GM10248 (cell line): ENCODE measurements at regions not wholly inside any gene's neighbourhood (a gene's known extent, or its start where the extent isn't known, plus 50 kb on each side); places are given as distances from the start of the nearest gene placed in this dataset.

Experiments
- CTCF ChIA-PET: fragments of 300-600 bp; sonication (Branson Sonifier 250); formaldehyde crosslinking; extraction: SDS; loops from one replicate; lab custom pipeline; 2021; ENCODE audit warnings: antibody characterized with exemption; lab: Yijun Ruan, JAX
- POLR2A ChIA-PET: fragments of 350-650 bp; sonication (Branson Sonifier 250); formaldehyde crosslinking; extraction: SDS; loops from one replicate; lab custom pipeline; 2020; ENCODE audit warnings: antibody characterized with exemption; lab: Yijun Ruan, JAX
- DNase-seq: peaks from one replicate; pipeline ENCODE4 v3.0.0; 2012; ENCODE audit errors: extremely low spot score
- CTCF ChIP-seq: IDR thresholded peaks from 2 replicates; pipeline ENCODE4 v1.5.1; 2012; ENCODE audit warnings: mild to moderate bottlenecking, low read depth; ENCODE audit errors: extremely low read depth, missing control alignments, control extremely low read depth

GRCh38 chr22:26974914-26975803, 317.8 kb downstream of the MIAT start:
- no peak for DNase-seq
- ChIA-PET POLR2A (no interaction called here), CTCF (interaction anchor here (1.5 kb wide), 1 partner anchor 27 kb away, joined by 3 read pairs; no protein-coding TSS in a partner anchor)
- no peak for TF ChIP-seq CTCF

- no peak for TF ChIP-seq CTCF
- DNase-seq, result no peak
- ChIA-PET CTCF (interaction anchor here (1.5 kb wide), 1 partner anchor 27 kb away, joined by 3 read pairs; no protein-coding TSS in a partner anchor), POLR2A (no interaction called here)
These were observed 318.5 kb downstream of the MIAT start for GRCh38 chr22:26975865-26976264.

GRCh38 chr22:26977741-26978376, 320.5 kb downstream of the MIAT start:
- POLR2A ChIA-PET, result no interaction called here

GRCh38 chr22:26979294-26979693, 321.9 kb downstream of the MIAT start:
- no peak for DNase-seq
- CTCF ChIA-PET, result no interaction called here
- POLR2A ChIA-PET, result no interaction called here
- TF ChIP-seq CTCF, result no peak

More at GRCh38 chr22:26977741-26978376, 320.5 kb downstream of the MIAT start:
- CTCF ChIA-PET, result no interaction called here
- TF ChIP-seq CTCF, result no peak
- DNase-seq, result no peak

- ChIA-PET POLR2A (no interaction called here), CTCF (no interaction called here)
- no peak for DNase-seq
- no peak for TF ChIP-seq CTCF
These were observed 323.7 kb downstream of the MIAT start for GRCh38 chr22:26981111-26981510.

- CTCF ChIA-PET, result no interaction called here
These were observed 324.2 kb downstream of the MIAT start for GRCh38 chr22:26981541-26981940.

More at GRCh38 chr22:26981541-26981940, 324.2 kb downstream of the MIAT start:
- POLR2A ChIA-PET, result no interaction called here
- no peak for DNase-seq
- TF ChIP-seq CTCF, result no peak
